Cardiac muscle cell (in vitro differentiated cells and primary cell): ENCODE measurements at regions not wholly inside any gene's neighbourhood (a gene's known extent, or its start where the extent isn't known, plus 50 kb on each side); places are given as distances from the start of the nearest gene placed in this dataset.
A peak's percentile ranks its signal among the peaks of the same experiment; 100 is the strongest.

ENCODE experiments used
- DNase-seq, 2 donors: peaks; one replicate each; pipeline versions ENCODE4 v3.0.0 to v3.0.0-alpha.2; 2010 to 2017; ENCODE audit warnings: low read depth in 1 of 2, low spot score in 1 of 2
- H3K27ac ChIP-seq: fragments of 200-600 bp; sonication (generic); 2 replicates; pipeline ENCODE4 v1.5.1; 2016
- H3K27me3 ChIP-seq: fragments of 200-600 bp; sonication (generic); 2 replicates; pipeline ENCODE4 v1.6.0; 2016; ENCODE audit warnings: control low read depth
- H3K36me3 ChIP-seq: fragments of 200-600 bp; sonication (generic); 2 replicates; pipeline ENCODE4 v1.5.1; 2016; ENCODE audit warnings: control low read depth
- H3K4me1 ChIP-seq: fragments of 200-600 bp; sonication (generic); 2 replicates; pipeline ENCODE4 v1.8.1; 2017; ENCODE audit warnings: low read depth, mild to moderate bottlenecking, mixed run types
- H3K4me3 ChIP-seq: fragments of 200-600 bp; sonication (generic); 2 replicates; pipeline ENCODE4 v1.5.1; 2016; ENCODE audit warnings: mild to moderate bottlenecking
- H3K9me3 ChIP-seq: fragments of 200-600 bp; sonication (generic); 2 replicates; pipeline ENCODE4 v1.5.1; 2017; ENCODE audit warnings: low read depth, mild to moderate bottlenecking, control low read depth
- CTCF ChIP-seq: IDR thresholded peaks from 2 replicates; pipeline ENCODE4 v1.5.1; 2012; ENCODE audit warnings: low read depth, mild to moderate bottlenecking, low read length

GRCh38 chr3:83393276-83393675, 1565.5 kb upstream of the CADM2 start:
- H3K27me3 ChIP-seq: no peaks in the 10 kb centered on the region
- no peaks in the 10 kb centered on the region for H3K9me3 ChIP-seq
- H3K36me3 ChIP-seq: no peaks in the 10 kb centered on the region
- no peak overlapping the region for H3K27ac ChIP-seq
- no peak for DNase-seq
- H3K4me3 ChIP-seq: no peak overlapping the region
- no peak for TF ChIP-seq CTCF
- no peaks in the 10 kb centered on the region for H3K4me1 ChIP-seq

GRCh38 chr3:83403927-83404326, 1554.9 kb upstream of the CADM2 start:
- H3K4me3 ChIP-seq: no peak overlapping the region
- no peak for TF ChIP-seq CTCF
- peaks cover 3% of the 10 kb centered on the region for H3K9me3 ChIP-seq
- no peaks in the 10 kb centered on the region for H3K27me3 ChIP-seq
- H3K36me3 ChIP-seq: no peaks in the 10 kb centered on the region
- H3K27ac ChIP-seq: no peak overlapping the region
- no peaks in the 10 kb centered on the region for H3K4me1 ChIP-seq
- no peak for DNase-seq

DNA sequence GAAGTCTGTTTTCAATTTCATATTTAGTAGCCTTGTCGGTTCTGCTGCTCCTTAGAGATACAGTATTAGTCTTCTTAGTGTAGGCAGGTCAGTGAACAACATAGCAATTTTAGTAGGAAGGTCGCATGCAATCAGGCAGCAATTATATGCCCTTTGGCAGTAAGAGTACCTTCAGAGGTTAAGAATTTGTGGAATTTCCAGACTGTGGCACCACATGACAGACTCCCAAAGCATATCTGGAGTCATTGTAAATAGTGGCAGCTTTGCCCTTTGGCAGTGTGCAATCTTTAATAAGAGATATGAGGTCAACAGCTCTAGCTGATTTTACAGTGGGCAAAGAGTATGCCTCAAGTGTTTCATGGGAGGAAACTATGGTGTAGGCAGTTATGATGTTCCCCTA, 1532.5 kb upstream of the CADM2 start:
- no peak overlapping the region for H3K4me3 ChIP-seq
- no peak for TF ChIP-seq CTCF
- DNase-seq: no peak

GRCh38 chr3:83434880-83435587, 1523.8 kb upstream of the CADM2 start:
- DNase-seq: peak in 1 of 2 donors; percentile 71
- Histone ChIP-seq H3K27me3 (no peaks in the 10 kb centered on the region), H3K4me1 (peaks cover 5% of the 10 kb centered on the region), H3K36me3 (no peaks in the 10 kb centered on the region), H3K9me3 (no peaks in the 10 kb centered on the region), H3K27ac (peak overlapping the region; percentile 35), H3K4me3 (no peak overlapping the region)
- TF ChIP-seq CTCF: no peak

More for the DNA sequence above, 1532.5 kb upstream of the CADM2 start:
- Histone ChIP-seq H3K27ac (no peak overlapping the region), H3K9me3 (no peaks in the 10 kb centered on the region), H3K27me3 (no peaks in the 10 kb centered on the region), H3K4me1 (no peaks in the 10 kb centered on the region), H3K36me3 (no peaks in the 10 kb centered on the region)

DNA sequence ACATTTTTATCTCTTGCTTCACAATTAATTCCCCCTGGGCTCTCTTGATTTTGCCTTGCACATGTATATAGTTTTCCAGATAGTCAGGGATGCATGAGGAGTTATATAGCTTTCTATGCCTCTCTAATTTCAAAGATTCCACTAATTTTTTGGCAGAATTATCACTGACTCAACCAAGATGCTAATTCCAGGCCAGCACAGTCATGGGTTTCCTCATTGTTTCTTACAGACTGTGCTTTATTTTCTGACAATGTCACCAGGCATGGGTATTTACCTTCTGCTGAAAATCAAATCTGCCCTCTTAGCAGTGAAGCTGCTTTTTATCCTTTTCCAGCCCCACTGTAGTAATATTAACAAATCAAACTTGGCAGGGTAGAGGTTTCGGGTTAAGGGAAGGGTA, 1520.6 kb upstream of the CADM2 start:
- no peak overlapping the region for H3K27ac ChIP-seq
- no peaks in the 10 kb centered on the region for H3K36me3 ChIP-seq
- no peaks in the 10 kb centered on the region for H3K27me3 ChIP-seq
- H3K9me3 ChIP-seq: no peaks in the 10 kb centered on the region
- H3K4me3 ChIP-seq: no peak overlapping the region
- peaks cover 5% of the 10 kb centered on the region for H3K4me1 ChIP-seq
- no peak for TF ChIP-seq CTCF
- DNase-seq: no peak
